Activated CD8-positive, alpha-beta memory T cell treated with anti-CD3 and anti-CD28 coated beads for 24 hours (primary cell): ENCODE measurements at regions not wholly inside any gene's neighbourhood (a gene's known extent, or its start where the extent isn't known, plus 50 kb on each side); places are given as distances from the start of the nearest gene placed in this dataset.
"Not testable (repeated sequence)": the region's sequence is repeated elsewhere in the genome, so short reads cannot be mapped to it uniquely, and the experiment has no call there.

Experiments
- DNase-seq: peaks from one replicate; pipeline ENCODE4 v3.0.0-alpha.2; 2020

GRCh38 chr6:119510246-119510645 lies 160.7 kb upstream of the MAN1A1 start:
- DNase-seq: no peak

GRCh38 chr6:119506631-119507174 lies 157.1 kb upstream of the MAN1A1 start:
- no peak for DNase-seq

DNA sequence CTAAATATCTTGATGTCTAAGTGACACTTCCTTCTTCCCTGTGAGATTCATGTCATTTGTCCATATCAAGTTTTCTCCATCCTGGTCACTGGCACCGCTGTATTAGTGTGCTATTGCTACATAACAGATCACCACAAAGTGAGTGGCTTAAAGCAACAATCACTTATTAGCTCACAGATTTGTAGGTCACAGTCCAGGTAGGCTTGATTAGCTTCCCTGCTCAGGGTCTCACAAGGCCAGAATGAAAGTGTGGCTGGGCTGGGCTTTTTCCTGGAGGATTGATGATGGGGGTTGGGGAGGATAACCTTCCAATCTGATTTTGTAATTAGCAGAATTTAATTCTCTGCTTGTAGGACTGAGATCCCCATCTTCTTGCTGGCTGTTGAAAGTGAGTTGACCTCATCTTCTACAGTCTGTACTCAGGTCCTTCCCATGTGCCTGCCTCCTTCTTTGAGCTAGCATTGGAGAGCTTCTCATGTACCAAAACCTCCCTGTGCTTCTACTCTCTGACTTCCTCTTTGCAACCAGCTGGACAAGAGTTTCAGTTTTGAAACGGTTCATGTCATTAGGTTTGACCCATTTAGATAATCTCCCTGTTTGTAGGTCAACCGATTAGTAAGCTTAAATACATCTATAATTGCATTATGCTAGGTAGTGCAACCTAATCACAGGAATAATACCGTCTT lies 152.4 kb upstream of the MAN1A1 start:
- no peak for DNase-seq

DNA sequence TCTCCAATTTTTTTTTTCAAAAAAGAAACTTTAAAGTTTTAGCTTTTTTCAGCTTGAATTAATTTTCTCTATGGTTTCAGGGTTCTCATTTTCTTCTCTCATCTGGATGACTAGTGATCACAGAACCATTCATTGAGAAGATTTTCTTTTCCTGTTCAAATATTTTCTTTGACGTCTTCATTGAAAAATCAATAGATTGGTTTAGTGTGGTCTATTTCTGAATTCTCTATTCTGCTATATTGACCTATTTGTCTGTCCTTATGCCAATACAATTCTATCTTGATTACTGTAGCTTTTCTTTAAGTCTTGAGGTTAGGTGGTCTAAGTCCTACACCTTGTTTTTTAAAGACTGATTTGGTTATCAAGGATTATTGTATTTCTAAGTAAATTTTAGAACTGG lies 150.2 kb upstream of the MAN1A1 start:
- DNase-seq: no peak

DNA sequence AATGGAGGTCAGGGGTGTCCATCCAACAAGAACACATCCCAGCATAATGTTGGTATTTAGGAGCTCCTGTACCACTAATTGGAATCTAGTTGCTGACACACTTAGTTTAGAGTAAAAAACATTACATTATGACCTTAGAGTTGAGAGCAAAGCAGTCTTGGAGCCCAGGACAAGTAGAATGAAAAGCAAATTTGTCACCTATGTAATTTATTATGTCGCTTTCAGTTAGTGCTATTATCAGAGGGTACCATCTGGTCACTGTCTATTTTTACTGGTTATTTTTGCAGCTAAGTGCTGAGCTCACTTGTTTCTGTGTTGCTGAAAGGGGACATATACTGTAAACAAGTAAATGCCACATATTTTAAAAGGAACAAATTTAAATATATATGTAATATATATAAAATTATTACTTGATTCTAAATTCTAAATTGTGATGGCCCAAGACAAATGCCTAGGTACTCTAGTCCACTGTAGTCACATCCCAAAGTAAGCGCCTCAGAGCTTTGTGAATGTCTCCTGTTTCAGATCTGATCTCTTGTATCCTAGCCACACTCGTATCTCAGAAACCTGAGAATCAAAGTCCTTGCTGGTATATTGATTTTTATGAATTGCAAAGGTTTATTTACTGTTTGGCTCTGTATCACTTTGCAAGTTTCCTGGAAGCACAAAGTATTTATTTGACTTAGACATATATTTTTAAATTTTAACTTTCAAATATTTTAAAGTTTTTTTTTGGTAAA lies 148.6 kb upstream of the MAN1A1 start:
- DNase-seq: no peak

GRCh38 chr6:119495230-119495683 lies 145.7 kb upstream of the MAN1A1 start:
- DNase-seq: no peak

DNA sequence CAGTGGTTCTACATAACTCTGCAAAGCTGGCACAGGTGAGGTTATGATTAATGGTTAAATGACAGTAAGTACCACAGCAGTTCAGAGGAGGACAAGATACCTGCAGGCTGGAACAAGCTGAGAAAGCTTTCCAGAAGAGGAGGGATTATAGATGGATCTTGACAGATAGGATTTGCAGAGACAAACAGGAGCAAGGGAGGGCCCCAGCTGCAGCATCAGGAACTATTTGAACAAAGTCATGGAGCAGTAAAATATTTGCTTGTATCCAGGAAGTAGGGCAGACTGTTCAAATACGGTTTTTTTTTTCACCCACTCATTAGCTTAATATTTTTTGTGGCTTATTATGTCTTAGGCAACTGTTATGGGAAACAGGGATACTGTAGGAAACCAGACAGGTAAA lies 144.4 kb upstream of the MAN1A1 start:
- no peak for DNase-seq

GRCh38 chr6:119491112-119491511 lies 141.6 kb upstream of the MAN1A1 start:
- not testable (repeated sequence) for DNase-seq

DNA sequence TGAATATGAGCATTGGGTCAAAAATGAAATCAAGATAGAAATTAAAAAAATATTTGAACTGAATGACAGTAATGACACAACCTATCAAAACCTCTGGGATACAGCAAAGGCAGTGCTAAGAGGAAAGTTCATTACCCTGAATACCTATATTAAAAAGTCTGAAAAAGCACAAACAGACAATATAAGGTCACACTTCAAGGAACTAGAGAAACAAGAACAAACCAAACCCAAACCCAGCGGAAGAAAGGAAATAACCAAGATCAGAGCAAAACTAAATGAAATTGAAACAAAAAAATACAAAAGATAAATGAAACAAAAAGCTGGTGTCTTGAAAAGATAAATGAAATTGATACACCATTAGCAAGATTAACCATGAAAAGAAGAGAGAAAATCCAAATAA lies 140.5 kb upstream of the MAN1A1 start:
- DNase-seq: not testable (repeated sequence)

DNA sequence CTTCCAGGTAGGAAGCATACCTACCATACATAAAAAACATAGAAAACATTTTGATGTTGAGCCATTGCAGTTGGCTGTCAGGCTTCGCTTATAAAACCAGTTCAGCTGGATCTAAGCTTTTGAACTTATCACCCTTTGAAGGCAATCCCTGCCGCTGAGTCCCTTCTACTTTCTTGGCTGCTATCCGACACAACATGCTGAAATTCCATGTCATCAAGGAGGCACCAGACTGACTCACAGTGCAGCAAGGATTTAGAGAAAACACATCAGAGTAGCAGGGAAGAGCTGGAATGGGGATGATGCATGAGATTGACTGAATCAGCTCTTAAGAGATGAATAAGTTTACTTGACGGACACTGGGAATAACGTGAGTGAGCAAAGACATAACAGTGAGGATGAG lies 135.0 kb upstream of the MAN1A1 start:
- no peak for DNase-seq

GRCh38 chr6:119483908-119484307 lies 134.3 kb upstream of the MAN1A1 start:
- no peak for DNase-seq

- no peak for DNase-seq
Measured at GRCh38 chr6:119482850-119483285, 133.3 kb upstream of the MAN1A1 start.

GRCh38 chr6:119481976-119482375 lies 132.4 kb upstream of the MAN1A1 start:
- DNase-seq: no peak

- DNase-seq: no peak
Measured at GRCh38 chr6:119480961-119481497, 131.5 kb upstream of the MAN1A1 start.

DNA sequence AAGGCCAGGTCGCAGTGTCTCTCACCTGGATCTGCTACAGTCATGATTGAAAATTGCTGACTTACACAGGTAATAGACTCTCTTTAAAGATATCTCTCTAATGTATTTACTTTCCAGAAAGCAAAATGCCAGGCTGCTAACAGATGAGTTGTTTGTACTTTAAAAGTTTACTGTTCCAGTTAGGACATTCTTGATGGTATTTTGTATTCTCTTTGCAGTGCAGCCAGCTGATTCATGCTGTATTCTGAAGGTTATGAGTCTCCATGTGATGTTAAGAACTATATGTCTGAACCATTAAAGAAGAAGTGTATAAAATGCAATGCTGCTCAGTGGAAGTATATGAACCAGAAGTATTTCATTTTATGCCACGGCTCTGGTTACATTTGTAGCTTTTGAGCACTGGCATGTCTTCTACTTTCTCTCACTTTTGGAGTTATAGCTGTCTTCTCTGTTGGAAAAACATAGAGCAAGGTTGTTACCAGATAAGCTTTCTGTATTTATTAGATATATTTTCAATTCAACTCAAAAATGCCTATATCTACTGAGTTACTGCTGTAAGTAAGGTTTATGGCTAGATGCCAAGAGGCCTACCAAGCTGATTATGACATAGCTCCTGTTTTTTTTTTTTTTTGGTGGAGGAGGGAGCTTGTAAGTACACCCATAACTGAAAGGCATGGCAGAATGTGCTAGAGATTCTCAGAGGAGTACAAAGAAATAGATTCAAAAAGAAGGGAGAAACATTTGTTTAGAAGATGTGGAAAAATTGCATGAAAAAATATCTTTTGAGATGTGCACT lies 130.5 kb upstream of the MAN1A1 start:
- no peak for DNase-seq

DNA sequence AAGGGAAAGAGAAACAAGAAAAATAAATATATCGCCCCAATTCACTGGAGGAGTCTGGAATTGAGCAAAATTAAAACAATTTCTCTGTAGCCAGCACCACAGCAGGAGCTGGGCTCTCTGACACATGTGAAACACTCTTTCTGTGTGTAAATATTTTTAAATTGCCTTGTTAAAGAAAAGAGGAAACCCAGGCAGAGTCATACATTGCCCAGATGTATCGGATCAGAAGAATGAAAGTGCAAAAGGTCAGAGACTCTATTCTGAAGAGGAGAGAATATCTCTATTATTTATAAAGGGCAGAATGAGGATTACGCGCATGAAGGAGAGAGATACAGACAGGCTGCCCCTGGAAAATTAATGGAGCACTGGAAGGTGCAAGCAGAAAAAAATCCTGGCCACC lies 127.0 kb upstream of the MAN1A1 start:
- no peak for DNase-seq

- no peak for DNase-seq
Measured at GRCh38 chr6:119476024-119476423, 126.5 kb upstream of the MAN1A1 start.

- no peak for DNase-seq
Measured at GRCh38 chr6:119470893-119471542, 121.5 kb upstream of the MAN1A1 start.

GRCh38 chr6:119467488-119468081 lies 118.0 kb upstream of the MAN1A1 start:
- no peak for DNase-seq

DNA sequence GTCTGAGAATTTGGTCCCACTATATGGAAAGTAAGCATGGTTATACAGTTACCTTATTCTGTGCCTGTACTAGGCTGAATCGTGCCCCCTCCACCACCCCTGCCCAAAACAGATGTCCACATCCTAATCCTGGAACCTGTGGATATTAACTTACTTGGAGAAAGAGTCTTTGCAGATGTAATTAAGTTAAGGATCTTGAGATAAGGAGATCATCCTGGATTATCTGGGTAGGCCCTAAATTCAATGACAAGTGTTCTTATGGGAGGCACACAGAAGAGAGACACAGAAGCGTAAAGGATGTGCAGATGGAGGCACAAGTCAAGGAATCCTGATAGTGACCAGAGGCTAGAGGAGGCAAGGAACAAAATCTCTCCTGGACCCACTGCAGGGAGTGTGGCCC lies 116.7 kb upstream of the MAN1A1 start:
- no peak for DNase-seq

DNA sequence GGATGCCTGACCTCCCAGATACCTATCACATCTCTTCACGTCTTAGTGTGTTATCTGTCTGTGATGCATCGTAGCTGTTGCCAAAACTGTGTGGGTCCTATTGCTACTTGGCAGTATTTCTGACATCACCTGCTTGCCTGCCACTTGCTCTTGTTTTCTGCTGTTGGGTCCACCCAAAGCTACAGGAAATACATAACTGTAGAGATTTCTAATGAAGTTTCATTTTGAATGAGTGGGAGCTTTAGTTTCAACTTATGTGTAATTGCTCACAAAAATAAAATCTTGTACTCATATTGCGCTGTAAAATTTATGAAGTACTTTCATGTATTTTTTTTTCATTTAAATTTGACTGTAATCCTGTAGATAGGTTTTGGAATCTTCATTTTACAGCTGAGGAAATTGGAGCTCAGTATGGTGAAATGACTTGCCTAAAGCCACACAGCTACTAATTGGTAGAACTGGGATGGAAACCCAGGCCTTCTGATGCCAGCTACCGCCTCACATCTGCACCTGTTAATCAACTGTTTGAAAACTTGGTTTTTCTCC lies 113.6 kb upstream of the MAN1A1 start:
- DNase-seq: no peak

- no peak for DNase-seq
Measured at GRCh38 chr6:119461187-119461586, 111.6 kb upstream of the MAN1A1 start.
